GM23338 (cell line): ENCODE measurements at regions not wholly inside any gene's neighbourhood (a gene's known extent, or its start where the extent isn't known, plus 50 kb on each side); places are given as distances from the start of the nearest gene placed in this dataset.

Experiments used
- CTCF ChIP-seq, 2 experiments: fragments of 200-600 bp in 1 of 2; sonication (generic) in 1 of 2; conservative IDR thresholded peaks; 2 replicates each; pipeline versions ENCODE4 v1.5.1 to v1.6.1; 2016 to 2017; ENCODE audit warnings: antibody characterized with exemption in 2 of 2, low read depth in 2 of 2, mild to moderate bottlenecking in 2 of 2, moderate library complexity in 1 of 2
- EZH2 ChIP-seq: fragments of 200-600 bp; sonication (generic); IDR thresholded peaks from one replicate; pipeline ENCODE4 v1.8.0; 2017; ENCODE audit warnings: antibody characterized with exemption, mild to moderate bottlenecking, low read depth; ENCODE audit not compliant: unreplicated experiment
- EZH2phosphoT487 ChIP-seq: fragments of 200-600 bp; sonication (generic); IDR thresholded peaks from one replicate; pipeline ENCODE4 v1.8.1; 2018; ENCODE audit warnings: antibody characterized with exemption; ENCODE audit not compliant: unreplicated experiment
- JUNB ChIP-seq: IDR thresholded peaks from one replicate; pipeline ENCODE4 v1.6.1; 2016; ENCODE audit warnings: antibody characterized with exemption; ENCODE audit not compliant: unreplicated experiment
- NANOG ChIP-seq: IDR thresholded peaks from 2 replicates; pipeline ENCODE4 v1.6.1; 2016; ENCODE audit warnings: antibody characterized with exemption, borderline replicate concordance
- POLR2AphosphoS5 ChIP-seq: IDR thresholded peaks from 2 replicates; pipeline ENCODE4 v1.6.1; 2016; ENCODE audit warnings: antibody characterized with exemption, low read depth
- REST ChIP-seq: IDR thresholded peaks from one replicate; pipeline ENCODE4 v1.6.1; 2018; ENCODE audit warnings: antibody characterized with exemption; ENCODE audit not compliant: unreplicated experiment
- STAT1 ChIP-seq: IDR thresholded peaks from one replicate; pipeline ENCODE4 v1.6.1; 2016; ENCODE audit warnings: antibody characterized with exemption; ENCODE audit not compliant: unreplicated experiment
- ZNF114 ChIP-seq: fragments of 250-450 bp; sonication (Bioruptor Pico); IDR thresholded peaks from 2 replicates; pipeline ENCODE4 v1.5.0; 2020; ENCODE audit warnings: mild to moderate bottlenecking, moderate library complexity

- TF ChIP-seq CTCF (conservative IDR thresholded peaks at IDR 0.05; ENCODE audit: low read depth in 2 of 2) (no peak), REST (no peak), EZH2phosphoT487 (no peak), EZH2 (no peak), POLR2AphosphoS5 (no peak), STAT1 (no peak), JUNB (no peak), NANOG (no peak), ZNF114 (CRISPR knock-in tag) (no peak)
Measured at GRCh38 chr2:81355436-81355835, 1050.9 kb upstream of the LRRTM1 start.
